HFF-Myc (cell line): ENCODE measurements at regions not wholly inside any gene's neighbourhood (a gene's known extent, or its start where the extent isn't known, plus 50 kb on each side); places are given as distances from the start of the nearest gene placed in this dataset.

Source experiments
- DNase-seq: peaks from one replicate; pipeline ENCODE4 v3.0.0-alpha.2; 2011; ENCODE audit warnings: low read depth; ENCODE audit errors: extremely low read depth
- H3K4me3 ChIP-seq: replicated peaks from 2 replicates; pipeline ENCODE4 v1.5.1; 2011; ENCODE audit warnings: low read depth, mild to moderate bottlenecking, control low read depth, low read length
- CTCF ChIP-seq: IDR thresholded peaks from 2 replicates; pipeline ENCODE4 v1.5.1; 2012; ENCODE audit warnings: mild to moderate bottlenecking, low read depth, low read length, control low read depth; ENCODE audit errors: missing control alignments

- H3K4me3 ChIP-seq, result no peak overlapping the region
- no peak for TF ChIP-seq CTCF
- DNase-seq, result no peak
Measured at GRCh38 chr1:30814292-30814691, 56.7 kb upstream of the LAPTM5 start.

DNA sequence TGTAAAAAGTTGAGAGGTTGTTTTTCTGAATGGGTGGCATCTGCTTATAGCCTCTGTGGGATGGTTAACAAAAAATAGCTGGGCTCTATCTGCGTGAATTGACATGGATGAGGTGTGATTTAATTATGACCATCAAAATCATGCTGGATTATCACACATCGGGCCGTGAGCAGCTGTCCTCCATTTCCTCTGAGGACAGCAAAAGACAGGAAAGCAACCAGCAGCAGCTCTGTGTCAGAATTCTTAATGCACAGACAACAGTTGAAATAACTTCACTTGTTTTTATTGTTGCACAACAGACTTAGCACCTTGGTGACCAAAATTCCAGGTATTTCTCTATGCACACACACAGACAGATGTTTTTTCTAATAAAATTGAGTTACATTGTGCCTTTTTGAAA lies 54.5 kb upstream of the LAPTM5 start:
- no peak overlapping the region for H3K4me3 ChIP-seq
- TF ChIP-seq CTCF, result no peak
- no peak for DNase-seq

GRCh38 chr1:30811187-30811586 lies 53.6 kb upstream of the LAPTM5 start:
- H3K4me3 ChIP-seq, result no peak overlapping the region
- no peak for DNase-seq
- no peak for TF ChIP-seq CTCF

- no peak for TF ChIP-seq CTCF
- no peak for DNase-seq
- H3K4me3 ChIP-seq, result no peak overlapping the region
Measured at GRCh38 chr1:30810416-30811080, 53.0 kb upstream of the LAPTM5 start.

DNA sequence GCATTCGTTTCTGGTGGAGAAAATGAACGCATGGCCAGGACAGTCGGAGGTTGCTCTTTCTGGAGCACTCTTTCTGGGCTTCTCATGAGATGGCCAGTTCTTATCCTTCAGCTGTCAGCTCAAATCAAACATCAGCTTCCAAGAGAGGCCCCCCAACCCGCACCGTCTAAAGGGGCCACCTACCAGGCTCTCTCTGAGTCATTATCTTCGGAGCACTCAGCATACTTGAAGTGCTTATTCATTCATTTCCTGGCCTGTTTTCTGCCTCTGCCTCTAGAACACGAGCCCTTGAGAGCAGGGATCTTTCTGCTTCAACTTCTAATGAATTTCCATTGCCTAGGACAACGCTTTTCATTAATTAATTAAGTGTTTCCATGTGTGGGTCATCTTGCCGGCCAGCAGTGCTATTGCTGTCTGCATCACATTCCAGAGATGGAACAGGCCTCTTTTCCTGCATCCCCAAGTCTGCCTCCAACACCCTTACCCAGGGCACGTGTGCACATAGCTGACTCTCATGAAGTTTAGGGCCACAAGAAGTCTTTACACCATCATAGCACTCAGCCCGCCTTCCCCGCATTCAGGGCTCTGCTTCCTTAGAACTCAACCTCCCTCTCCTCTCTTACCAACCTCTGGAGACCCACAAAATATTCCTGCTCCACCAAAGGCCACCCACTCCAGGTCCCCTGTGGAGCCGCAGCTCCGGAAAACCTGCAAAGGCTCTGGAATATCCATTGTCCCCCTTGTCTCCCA lies 52.1 kb upstream of the LAPTM5 start:
- no peak for TF ChIP-seq CTCF
- no peak overlapping the region for H3K4me3 ChIP-seq
- peak; percentile 72 for DNase-seq

GRCh38 chr1:30808067-30808662 lies 50.6 kb upstream of the LAPTM5 start:
- no peak for TF ChIP-seq CTCF

More at GRCh38 chr1:30808067-30808662, 50.6 kb upstream of the LAPTM5 start:
- DNase-seq, result no peak
- no peak overlapping the region for H3K4me3 ChIP-seq
